Right lobe of liver (tissue), 6 donors: ENCODE measurements at regions not wholly inside any gene's neighbourhood (a gene's known extent, or its start where the extent isn't known, plus 50 kb on each side); places are given as distances from the start of the nearest gene placed in this dataset.

Experiments
- ATAC-seq, 4 donors: fragments of 200-7000 bp; cut with Tn5 transposase; one replicate each; pipeline ENCODE4 v1.9.1; 2020; ENCODE audit warnings: mild to moderate bottlenecking in 4 of 4, moderate library complexity in 4 of 4
- DNase-seq, 3 donors: peaks; one replicate each; pipeline ENCODE4 v3.0.0-alpha.2; 2020
- H3K27ac ChIP-seq, 3 donors: fragments of 200-600 bp; one replicate each; pipeline ENCODE4 v1.8.0; 2022
- H3K27me3 ChIP-seq, 2 donors: fragments of 200-600 bp; one replicate each; pipeline ENCODE4 v1.8.0; 2022
- H3K36me3 ChIP-seq, 4 donors: fragments of 200-600 bp; sonication (generic) in 1 of 4; one replicate each; pipeline versions ENCODE4 v1.5.1 to v1.8.0; 2017 to 2022; ENCODE audit warnings: control low read depth in 1 of 4
- H3K4me1 ChIP-seq, 4 donors: fragments of 200-600 bp; sonication (generic) in 1 of 4; one replicate each; pipeline versions ENCODE4 v1.5.1 to v1.8.0; 2017 to 2022; ENCODE audit warnings: control low read depth in 1 of 4
- H3K4me3 ChIP-seq, 3 donors: fragments of 200-600 bp; one replicate each; pipeline ENCODE4 v1.8.0; 2022
- H3K9me3 ChIP-seq, 4 donors: fragments of 200-600 bp; sonication (generic) in 1 of 4; one replicate each; pipeline versions ENCODE4 v1.5.1 to v1.8.0; 2017 to 2022; ENCODE audit warnings: control low read depth in 1 of 4
- CTCF ChIP-seq, 4 donors: fragments of 200-600 bp in 3 of 4; fragments of 450-650 bp in 1 of 4; IDR thresholded peaks; one replicate each; pipeline versions ENCODE4 v1.5.1 to v1.8.0; 2016 to 2022; ENCODE audit warnings: antibody characterized with exemption in 4 of 4, mild to moderate bottlenecking in 2 of 4
- POLR2A ChIP-seq: fragments of 450-650 bp; IDR thresholded peaks from one replicate; pipeline ENCODE4 v1.6.1; 2017; ENCODE audit warnings: antibody characterized with exemption, mild to moderate bottlenecking
- WGBS: methylation state at CpG from one replicate; pipeline ENCODE4 v1.1.6; 2018; ENCODE audit warnings: low coverage, low lambda C conversion rate; ENCODE audit not compliant: insufficient coverage; ENCODE audit errors: missing lambda C conversion rate; 5-methylcytosine and 5-hydroxymethylcytosine counted together
- intact Hi-C, 2 donors: fragments of 100-400 bp; cut with DNase I; formaldehyde crosslinking; loops; one replicate each; pipeline versions ENCODE4 v1.11.2 to v1.14.1; 2022
- donor health status: DM: no; HTN: yes; CAD: no.
- donor health status: DM: no; HTN: no; CAD: no.
- donor health status: DM: no; HTN: no; CAD: no.
- donor health status: DM: no; HTN: yes; CAD: no.
- donor health status: DM: no; HTN: yes; CAD: no.

GRCh38 chr1:96969656-96970163 is 248.1 kb downstream of the PTBP2 start:
- H3K27me3 ChIP-seq, result no peaks in the 10 kb centered on the region
- TF ChIP-seq CTCF (IDR thresholded peaks at IDR 0.05) (no peak), POLR2A (no peak)
- no peaks in the 10 kb centered on the region for H3K9me3 ChIP-seq
- H3K4me1 ChIP-seq, result peaks cover 0 to 12% (median 0%) of the 10 kb centered on the region in 4 donors
- 44% methylated on average over 1 of the region's 1 CpG for WGBS
- ATAC-seq (no peak), DNase-seq (no peak)
- no peak overlapping the region for H3K4me3 ChIP-seq
- H3K27ac ChIP-seq, result no peak overlapping the region
- H3K36me3 ChIP-seq, result no peaks in the 10 kb centered on the region
- intact Hi-C loops, result no loop called here

- WGBS, result 28% methylated on average over 2 of the region's 2 CpGs
- Histone ChIP-seq H3K9me3 (no peaks in the 10 kb centered on the region), H3K27me3 (no peaks in the 10 kb centered on the region), H3K36me3 (no peaks in the 10 kb centered on the region), H3K4me1 (peaks cover 0 to 12% (median 0%) of the 10 kb centered on the region in 4 donors), H3K27ac (peak overlapping the region in 1 of 3 donors; percentile 6), H3K4me3 (no peak overlapping the region)
- no peak for DNase-seq
- TF ChIP-seq CTCF (IDR thresholded peaks at IDR 0.05) (no peak), POLR2A (no peak)
- ATAC-seq, result peak; percentile 57 to 69 (median 64)
- intact Hi-C loops, result no loop called here
These were observed 249.9 kb downstream of the PTBP2 start for GRCh38 chr1:96971439-96971838.

- no peak for TF ChIP-seq CTCF (IDR thresholded peaks at IDR 0.05)
- no peak for TF ChIP-seq POLR2A
- peak; percentile 74 to 88 (median 85) for ATAC-seq
These were observed 250.4 kb downstream of the PTBP2 start for GRCh38 chr1:96971849-96972602.

GRCh38 chr1:96973605-96974004 is 252.0 kb downstream of the PTBP2 start:
- Histone ChIP-seq H3K27me3 (no peaks in the 10 kb centered on the region), H3K9me3 (no peaks in the 10 kb centered on the region), H3K27ac (no peak overlapping the region), H3K4me3 (no peak overlapping the region), H3K4me1 (peaks cover 0 to 12% (median 0%) of the 10 kb centered on the region in 4 donors), H3K36me3 (no peaks in the 10 kb centered on the region)
- intact Hi-C loops, result no loop called here
- no CpG with 5 or more reads among the region's 1 CpG for WGBS
- ATAC-seq (no peak), DNase-seq (peak in 1 of 3 donors; percentile 44)
- no peak for TF ChIP-seq POLR2A
- no peak for TF ChIP-seq CTCF (IDR thresholded peaks at IDR 0.05)

More at GRCh38 chr1:96971849-96972602, 250.4 kb downstream of the PTBP2 start:
- Histone ChIP-seq H3K36me3 (no peaks in the 10 kb centered on the region), H3K27me3 (no peaks in the 10 kb centered on the region), H3K4me1 (peaks cover 0 to 12% (median 0%) of the 10 kb centered on the region in 4 donors), H3K4me3 (no peak overlapping the region), H3K9me3 (no peaks in the 10 kb centered on the region), H3K27ac (peak overlapping the region in 1 of 3 donors; percentile 6)
- intact Hi-C loops, result no loop called here
- no peak for DNase-seq
- WGBS, result 22% methylated on average over 7 of the region's 8 CpGs
